Cerebellar nuclear complex (tissue), 1 donor: ENCODE measurements at regions not wholly inside any gene's neighbourhood (a gene's known extent, or its start where the extent isn't known, plus 50 kb on each side); places are given as distances from the start of the nearest gene placed in this dataset.

Experiments
- DNase-seq, 2 experiments: peaks; one replicate each; lab custom pipeline; 2025; lab: John Stamatoyannopoulos, UW

DNA sequence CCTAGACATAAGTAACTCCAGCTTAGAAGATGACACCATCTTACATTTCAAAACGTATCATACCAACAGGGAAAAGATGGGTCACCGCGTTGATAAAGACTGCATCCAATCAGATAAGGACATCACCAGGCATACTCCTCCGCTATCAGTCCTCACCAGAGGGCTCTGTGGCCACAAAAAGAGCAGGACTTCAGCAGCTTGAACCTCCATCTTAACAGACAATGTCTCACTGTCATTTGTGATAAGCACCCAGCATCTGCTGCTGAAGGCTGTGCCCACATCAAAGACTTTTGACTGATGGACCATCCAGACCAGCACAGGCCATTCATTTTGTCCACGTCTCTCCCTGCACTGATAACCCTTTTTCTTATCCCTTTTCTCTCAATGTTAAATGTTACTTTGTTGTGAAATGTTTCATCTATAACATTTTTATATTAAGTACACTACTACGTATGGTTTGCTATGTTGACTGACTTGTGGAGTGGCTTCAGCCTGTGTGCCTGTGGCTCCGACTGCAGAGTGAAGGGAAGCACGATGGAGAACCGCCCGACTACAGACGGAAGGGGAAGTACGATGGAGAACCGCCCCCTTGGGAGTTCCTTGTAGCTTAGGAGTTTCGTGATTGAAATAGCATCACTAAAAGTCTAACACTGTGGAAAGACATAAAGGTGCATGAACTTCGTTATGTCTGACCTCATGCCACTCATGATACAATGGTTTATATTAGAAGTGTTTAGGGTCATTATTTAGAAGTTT is 595.4 kb upstream of the AGA start:
- no peak for DNase-seq

DNA sequence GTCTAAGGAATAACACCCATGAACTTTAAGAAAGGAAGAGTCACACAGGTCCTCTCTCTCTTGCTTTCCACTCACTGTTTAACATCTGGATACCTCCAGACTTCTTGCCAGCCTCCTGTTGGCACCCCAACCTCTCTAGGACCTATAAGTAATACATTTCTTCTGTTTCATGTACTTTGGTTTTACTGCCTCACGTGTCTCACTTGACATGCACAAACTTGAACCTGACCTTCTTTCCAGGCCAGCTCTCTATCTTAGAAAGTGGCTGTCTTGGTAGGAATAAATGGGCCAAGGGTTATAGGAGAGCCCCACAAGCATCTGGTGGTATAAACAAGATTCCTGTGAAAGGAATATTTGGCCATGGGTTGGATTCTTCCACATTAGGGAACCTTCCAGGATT is 614.8 kb upstream of the AGA start:
- no peak for DNase-seq

DNA sequence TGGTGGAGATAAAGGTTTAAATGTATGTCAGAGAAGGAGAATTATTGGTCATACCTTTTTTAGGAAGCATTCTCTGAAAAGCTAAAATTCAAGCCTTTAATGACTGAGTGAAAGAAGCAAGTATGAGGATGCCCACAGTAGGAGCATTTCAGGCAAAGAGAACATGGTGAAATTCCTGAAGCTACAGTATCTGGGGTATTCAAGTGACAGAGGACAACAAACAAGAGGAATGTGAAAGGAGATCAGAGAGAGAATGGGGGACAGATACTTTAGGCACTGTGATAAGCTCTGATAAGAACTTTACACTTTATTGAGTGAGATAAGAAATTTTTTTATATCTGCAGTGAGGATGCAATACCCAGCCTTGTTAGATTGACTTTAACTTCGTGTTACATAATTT is 621.3 kb upstream of the AGA start:
- DNase-seq = no peak

DNA sequence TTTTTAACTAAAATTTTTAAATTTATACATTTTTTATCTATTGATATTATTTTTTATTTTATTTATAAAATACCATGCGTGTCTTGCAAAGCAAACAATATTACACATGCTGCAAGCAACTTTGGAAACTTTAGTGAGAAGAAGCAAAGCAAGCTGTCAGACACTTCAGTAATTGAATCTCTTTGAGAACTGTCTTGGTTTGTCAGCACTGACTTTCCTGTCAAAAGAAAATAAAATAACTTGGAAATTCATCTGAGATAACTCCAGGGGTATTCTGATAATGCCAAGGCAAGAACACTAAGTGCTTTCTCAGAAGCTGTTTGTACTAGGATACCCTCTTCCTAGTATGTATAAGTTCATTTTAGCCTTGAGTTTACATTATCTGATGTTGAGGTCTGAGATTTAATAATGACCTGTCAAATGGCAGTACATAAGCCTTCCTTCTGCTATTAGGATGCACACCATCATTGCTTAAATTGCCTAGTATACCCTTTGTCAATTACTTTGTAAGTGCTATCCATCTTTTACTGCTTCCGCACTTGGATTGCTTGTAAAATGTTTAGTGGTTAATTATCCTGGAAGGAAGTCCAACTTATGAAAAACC is 624.2 kb upstream of the AGA start:
- no peak for DNase-seq

DNA sequence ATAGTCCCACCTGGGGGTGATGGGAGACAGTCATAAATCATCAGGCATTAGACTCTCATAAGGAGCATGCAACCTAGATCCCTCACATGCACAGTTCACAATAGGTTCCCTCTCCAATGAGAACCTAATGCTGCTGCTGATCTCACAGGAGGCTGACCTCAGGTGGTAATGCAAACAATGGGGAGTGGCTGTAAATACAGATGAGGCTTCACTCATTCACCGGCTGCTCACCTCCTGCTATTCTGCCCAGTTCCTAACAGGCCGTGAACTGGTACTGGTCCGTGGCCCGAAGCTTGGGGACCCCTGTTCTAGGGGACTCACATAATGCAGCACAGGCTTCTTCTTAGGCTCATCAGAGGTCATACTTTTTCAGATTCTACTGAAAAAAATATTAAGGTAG is 625.9 kb upstream of the AGA start:
- DNase-seq = no peak

DNA sequence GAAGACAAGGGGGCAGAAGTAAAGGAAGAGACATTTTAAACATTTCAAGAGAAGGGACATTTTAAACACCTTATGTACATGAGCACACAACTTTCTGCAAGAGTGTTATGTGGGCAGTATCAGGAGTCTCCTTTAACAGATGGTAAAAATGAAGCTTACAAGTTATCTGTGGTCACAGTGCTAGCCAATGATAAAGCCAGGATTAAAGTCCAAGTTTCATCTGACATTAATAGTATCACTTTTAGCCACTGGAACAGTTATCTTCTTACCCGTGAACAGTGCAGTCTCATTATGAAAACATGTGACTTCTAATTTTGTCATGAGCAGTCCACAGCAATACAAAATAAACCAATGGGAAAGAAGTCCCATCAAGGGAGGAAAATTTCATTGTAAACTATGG is 627.9 kb upstream of the AGA start:
- DNase-seq = no peak

DNA sequence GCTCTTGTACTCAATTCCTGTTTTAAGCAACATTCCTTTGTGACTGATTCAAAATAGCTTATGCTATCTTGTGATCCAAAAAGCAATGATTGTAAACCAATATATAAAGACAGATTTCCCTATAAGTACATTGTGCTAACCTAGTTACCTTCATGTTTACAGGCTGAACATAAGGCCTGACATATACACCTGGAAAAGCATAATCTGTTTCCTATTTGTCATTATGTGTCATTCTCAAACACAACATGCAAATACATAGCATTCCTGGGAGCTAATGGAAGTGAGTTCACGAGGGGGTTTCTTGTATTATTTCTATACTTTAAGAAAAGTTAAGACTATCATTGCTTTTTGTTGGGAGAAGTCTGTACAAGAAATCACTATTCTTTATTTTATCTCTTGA is 638.1 kb upstream of the AGA start:
- DNase-seq = no peak

DNA sequence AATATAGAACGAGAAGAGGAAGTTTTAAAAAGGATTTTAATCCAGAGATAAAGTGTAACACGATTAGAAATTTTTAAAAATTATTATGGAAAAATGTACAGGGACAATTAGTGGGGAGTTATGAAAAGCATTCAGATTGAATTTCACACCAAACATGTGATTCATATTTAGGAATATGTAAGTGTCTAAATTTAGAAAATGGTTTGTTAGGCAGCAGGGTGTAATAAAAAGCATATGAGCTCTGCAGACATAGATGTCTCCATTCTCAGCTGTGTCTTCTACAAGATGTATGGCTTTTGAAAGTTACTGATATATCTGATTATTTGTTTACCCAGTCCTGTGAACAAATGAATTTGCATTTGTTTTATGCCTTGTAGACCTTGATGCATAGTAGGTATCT is 638.9 kb upstream of the AGA start:
- no peak for DNase-seq

DNA sequence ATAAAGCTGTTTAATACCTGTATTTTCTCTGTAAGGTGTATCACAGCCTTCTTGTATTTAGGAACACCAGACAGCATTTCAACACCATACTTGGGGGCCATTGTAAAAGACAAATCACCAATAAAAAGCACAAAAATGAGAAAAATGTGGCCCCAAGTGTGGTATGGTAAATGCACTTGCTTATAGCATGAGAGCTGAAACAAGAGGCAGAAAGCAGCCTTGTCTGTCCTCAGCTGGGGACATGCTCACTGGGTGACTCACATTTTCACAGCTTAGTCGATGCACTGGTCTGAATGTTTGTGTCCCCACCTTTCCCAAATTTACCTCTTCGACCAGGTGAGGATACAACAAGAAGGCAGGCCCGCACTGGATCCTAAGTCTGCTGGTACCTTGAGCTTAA is 639.7 kb upstream of the AGA start:
- no peak for DNase-seq

DNA sequence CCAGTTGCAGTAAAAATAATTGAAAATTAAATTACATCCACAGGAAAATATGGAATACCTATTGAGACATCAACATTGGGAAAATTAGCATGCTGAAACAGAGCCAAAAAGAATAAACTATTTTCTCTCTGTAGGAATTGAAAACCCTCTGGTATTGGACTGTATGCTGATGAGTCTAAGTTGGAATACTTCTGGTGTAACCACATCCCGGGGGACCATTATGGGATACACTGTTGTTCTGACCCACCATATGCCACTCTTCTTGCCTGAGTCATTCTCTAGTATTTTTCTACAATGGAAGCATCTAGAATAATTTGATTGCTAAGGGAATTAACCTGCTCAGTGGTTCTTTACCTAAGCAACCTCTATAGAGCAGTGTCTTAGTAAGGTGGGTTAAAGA is 640.7 kb upstream of the AGA start:
- no peak for DNase-seq

DNA sequence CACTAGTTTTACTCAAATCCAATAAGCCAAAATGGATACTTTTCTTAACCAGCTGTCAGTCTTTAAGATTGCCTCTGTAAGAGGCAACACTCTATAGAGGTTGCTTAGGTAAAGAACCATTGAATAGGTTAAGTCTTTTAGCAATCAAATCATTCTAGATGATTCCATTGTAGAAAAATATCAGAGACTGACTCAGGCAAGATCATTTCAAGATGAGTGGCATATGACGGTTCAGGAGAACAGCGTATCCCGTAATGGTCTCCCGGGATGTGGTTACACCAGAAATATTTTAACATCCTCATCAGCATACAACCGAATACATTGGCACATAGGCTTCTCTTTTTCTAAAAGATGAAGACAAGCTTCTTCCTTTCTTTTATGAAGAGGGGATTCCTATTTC is 641.7 kb upstream of the AGA start:
- DNase-seq = no peak

DNA sequence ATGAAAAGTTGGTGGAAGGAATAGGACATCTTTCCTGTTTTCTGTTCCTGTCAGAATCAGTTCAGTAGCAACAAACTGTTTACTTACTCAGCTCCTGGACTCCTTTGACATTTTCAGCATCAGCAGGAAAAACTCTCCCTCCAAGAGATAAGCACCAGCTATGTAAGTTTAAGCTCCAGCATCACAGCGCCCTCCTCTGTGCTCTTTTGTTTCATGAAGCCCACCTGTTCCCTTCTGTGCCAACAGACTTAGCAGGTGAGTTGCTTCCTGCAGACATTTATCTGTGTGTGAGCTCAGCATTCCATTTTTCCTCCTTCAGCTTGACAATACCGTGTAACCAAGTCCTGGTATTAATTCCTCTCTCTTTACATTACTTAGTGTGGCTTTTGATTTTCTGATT is 644.1 kb upstream of the AGA start:
- no peak for DNase-seq

DNA sequence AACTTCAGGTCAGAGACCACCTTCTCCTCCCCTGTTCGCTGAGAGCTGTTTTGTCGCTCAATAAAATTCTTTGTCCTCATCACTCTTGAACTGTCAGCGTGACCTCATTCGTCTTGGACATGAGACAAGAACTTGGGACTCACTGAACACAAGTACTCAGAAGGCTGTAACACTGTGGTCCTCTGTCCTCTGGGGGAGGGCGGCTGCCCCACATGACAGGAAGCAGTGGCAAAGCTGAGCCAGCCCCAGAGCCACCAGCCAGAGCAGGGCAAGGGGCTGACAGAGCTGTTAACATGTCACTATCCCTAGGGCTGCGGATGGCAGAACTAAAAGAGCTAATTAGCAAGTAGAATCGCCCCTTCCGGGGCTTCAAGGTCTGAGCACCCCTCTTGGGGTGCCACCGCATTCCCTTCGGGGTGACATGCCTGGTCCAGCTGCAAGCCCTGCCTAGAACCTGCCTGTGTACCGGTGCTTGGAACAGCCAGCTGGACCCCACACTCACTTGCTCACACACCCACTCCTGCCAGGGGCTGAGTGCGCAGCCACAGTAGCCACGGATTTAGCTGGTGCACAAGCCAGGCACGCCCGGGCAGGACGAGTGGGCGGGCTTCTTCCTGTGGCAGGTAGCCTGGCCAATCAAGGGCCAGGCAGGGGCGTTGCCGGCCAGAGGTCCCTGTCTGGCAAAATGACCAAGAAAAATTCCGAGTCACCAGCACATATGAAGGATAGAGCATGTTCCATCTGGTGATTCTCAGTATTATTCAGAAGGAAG is 648.6 kb upstream of the AGA start:
- no peak for DNase-seq

DNA sequence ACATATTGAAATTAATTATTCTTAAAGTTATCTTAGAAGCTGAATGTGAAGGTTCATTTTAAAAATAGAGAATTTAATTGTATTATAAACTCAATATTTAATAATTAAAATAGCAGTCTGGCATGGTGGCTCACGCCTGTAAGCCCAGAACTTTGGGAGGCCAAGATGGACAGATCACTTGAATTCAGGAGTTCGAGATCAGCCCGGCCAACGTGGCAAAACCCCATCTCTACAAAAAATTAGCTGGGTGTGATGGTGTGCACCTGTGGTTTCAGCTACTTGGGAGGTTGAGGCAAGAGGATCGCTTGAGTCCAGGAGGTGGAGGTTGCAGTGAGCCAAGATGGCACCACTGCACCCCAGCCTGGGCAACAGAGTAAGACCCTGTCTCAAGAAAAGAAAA is 659.9 kb upstream of the AGA start:
- DNase-seq = no peak

DNA sequence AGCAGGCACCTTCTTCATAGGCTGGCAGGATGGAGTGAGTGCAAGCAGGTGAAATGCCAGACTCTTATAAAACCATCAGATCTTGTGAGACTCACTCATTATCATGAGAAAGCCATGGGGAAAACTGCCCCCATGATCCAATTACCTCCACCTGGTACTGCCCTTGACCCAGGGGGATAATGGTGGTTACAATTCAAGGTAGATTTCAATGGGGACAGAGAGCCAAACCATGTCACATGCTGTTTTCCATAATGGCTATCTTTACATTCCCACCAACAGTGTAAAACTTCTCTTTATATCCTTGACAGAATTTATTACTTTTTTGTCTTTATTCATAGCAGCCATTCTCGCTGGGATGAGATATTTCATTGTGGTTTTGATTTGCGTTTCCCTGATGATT is 663.0 kb upstream of the AGA start:
- no peak for DNase-seq

DNA sequence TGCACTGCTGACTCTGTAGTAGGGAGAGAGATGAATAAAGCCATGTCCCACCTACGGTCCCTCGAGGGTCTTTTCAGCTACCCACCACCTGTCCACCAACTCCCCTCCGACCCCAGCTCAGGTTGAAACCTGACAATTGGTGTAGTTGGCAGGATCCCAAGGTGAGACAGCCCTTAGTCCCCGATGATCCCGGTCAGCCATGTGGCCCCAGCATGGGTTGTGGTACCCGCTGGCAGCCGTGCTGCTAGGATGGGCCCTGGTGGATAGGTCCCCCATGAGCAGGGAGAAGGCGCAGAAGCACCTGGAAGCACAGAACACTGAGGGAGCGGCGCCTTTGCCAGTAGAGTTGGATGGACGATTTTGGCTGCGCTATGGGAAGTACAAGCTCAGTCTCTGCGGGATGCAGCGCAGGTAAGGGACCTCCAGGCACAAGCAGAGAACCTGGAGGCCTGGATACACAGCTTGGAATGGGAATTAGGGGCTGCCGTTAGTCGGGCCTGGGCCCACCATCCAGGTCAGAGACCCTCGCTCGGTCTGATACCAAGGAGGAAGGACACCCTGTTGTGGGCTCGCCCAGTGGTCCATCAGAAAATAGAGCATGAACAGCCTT is 694.6 kb upstream of the AGA start:
- no peak for DNase-seq

DNA sequence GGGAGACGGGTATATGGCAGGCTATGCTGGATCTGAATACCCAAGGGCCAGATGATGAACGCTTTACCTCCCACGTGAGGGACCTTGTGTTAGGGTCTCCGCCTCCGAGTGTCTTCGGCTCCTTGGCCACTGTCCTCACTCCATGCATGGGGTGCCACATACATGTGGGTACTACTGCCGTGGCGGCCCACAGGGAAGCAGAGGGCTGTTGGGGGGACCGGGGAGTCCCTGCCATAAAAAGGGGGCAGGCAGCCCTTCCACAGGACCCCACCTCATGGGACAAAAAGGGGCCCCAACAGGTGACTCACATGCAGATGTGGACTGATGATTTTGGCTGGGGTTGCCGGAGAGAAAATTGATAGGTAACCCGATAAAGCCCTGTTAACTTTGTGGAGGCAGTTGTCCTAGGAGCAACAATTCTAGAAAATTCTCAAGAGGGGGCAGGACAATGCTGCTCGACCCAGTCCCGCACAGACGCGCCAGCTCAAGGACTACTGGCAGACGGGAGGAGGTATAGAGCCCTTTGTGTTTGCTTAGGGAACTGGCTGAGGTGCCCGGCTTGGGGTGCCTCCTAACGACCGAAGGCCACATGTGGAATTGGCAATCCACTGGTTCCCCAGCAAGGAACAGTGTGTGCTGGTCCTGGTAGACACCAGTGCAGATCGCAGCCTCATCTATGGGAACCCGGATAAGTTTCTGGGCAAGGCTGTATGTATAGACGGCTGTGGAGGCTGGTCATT is 695.7 kb upstream of the AGA start:
- DNase-seq = no peak

DNA sequence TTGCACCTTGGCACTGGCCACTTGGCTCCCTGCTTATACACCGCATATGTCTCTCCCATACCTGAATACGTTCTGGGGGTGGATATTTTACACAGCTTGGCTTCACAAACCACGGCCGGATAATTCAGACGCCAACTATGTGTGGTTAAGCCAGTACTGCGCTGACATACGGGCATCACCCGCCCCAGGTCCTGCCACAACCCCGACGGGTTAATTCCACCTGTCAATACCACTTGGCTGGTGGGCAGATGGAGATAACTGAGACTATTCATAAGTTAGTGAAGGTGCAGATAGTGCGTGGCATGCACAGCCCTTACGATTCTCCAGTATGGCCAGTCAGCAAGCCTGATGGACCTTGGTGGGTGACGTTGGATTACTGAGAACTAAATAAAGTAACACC is 696.3 kb upstream of the AGA start:
- DNase-seq = no peak

DNA sequence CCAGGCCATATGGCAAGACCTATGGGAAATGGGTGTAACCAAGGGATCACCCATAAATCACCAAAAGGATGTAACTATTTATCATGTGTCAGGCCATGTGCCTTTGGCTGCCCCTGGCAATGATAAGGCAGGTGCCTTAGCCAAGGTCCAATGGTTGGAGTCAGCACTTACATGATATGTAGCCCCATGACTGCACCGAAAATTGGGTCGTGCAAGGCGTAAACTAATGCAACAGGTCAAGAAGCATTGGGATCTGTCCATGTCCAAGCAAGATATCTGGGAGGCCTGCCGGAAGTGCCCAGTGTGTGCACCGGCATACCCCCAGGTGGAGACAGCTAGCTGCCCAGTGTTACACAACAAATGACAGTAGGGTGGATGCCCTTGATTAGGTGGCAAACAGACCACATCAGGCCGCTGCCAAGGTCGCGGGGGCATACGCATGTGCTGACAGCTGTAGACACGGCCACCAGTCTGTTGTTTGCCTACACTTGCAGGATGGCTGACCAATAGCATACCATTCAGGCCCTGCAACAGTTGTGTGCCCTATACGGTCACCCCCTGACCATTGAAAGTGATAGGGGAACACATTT is 698.2 kb upstream of the AGA start:
- no peak for DNase-seq

DNA sequence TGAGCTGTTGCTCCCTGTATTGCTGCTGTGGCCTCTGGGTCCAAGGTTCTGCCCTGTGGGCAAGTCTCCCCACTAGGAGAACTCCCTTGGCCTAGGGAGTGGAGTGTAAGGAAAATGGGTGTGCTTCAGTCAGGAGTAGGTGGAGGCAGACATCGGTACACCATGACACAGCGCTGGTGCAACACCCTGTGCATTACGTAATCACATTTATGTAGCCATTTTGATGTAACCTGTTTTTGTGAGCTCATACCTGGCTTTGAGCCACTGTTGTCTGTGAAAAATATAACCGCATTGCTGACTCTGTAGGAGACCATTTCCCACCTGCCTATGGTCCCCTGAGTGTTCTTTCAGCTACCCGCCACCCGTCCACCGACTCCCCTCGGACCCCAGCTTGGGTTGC is 700.5 kb upstream of the AGA start:
- DNase-seq = no peak

DNA sequence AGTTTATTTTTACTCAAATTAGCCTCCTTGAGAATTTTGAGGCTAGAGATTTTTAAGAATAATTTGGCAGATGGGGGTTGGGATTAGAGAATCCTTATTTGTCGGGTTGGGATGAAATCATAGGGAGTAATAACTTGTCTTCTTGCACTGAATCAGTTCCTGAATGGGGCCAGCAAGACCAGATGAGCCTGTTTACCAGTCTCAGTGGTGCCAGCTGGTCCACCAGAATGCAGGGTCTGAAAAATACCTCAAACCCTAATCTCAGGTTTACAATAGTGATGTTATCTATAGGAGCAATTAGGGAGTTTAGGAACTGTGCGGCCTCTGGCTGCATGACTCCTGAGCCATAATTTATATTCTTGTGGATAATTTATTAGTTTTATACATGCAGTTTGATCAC is 705.9 kb upstream of the AGA start:
- no peak for DNase-seq
